IMR-90 (cell line): ENCODE measurements at regions not wholly inside any gene's neighbourhood (a gene's known extent, or its start where the extent isn't known, plus 50 kb on each side); places are given as distances from the start of the nearest gene placed in this dataset.

ENCODE experiments used
- ATAC-seq: fragments of 200-7000 bp; cut with Tn5 transposase; 2 replicates; pipeline ENCODE4 v1.9.1; 2020; ENCODE audit warnings: low read depth, mild to moderate bottlenecking, moderate library complexity
- BruUV-seq: library from RNA; stranded (reverse); fragments of 400-500 nt; replicated peaks from 2 replicates; lab custom pipeline; 2021; lab: Mats Ljungman, UMichigan
- CTCF ChIA-PET: fragments of 300-600 bp; formaldehyde crosslinking; extraction: SDS; loops from one replicate; lab custom pipeline; 2021; ENCODE audit warnings: antibody characterized with exemption; lab: Yijun Ruan, JAX
- POLR2A ChIA-PET: fragments of 300-600 bp; sonication (Branson Sonifier 250); formaldehyde crosslinking; loops from one replicate; lab custom pipeline; 2022; ENCODE audit warnings: antibody characterized with exemption; ENCODE audit not compliant: unreplicated experiment; lab: Charles Lee
- DNase-seq: peaks from one replicate; pipeline ENCODE4 v3.0.0; 2013
- H2AFZ ChIP-seq: replicated peaks from 2 replicates; pipeline ENCODE3; 2013; ENCODE audit warnings: low read length, mild to moderate bottlenecking; ENCODE audit not compliant: poor library complexity
- H2AK5ac ChIP-seq: 2 replicates; pipeline ENCODE4 v1.6.1; 2013; ENCODE audit warnings: low read depth, low read length, inconsistent platforms
- H2AK9ac ChIP-seq: replicated peaks from 2 replicates; pipeline ENCODE3; 2013; ENCODE audit warnings: mild to moderate bottlenecking, low read depth, low read length, moderate library complexity; ENCODE audit not compliant: poor library complexity
- H2BK120ac ChIP-seq: 2 replicates; pipeline ENCODE4 v1.6.1; 2013; ENCODE audit warnings: low read depth, low read length, inconsistent platforms
- H2BK15ac ChIP-seq: 3 replicates; pipeline ENCODE4 v1.6.1; 2013; ENCODE audit warnings: low read depth, low read length, inconsistent platforms
- H2BK20ac ChIP-seq: 2 replicates; pipeline ENCODE4 v1.6.1; 2013; ENCODE audit warnings: low read depth, mild to moderate bottlenecking, inconsistent platforms, low read length, moderate library complexity
- H2BK5ac ChIP-seq: 2 replicates; pipeline ENCODE4 v1.6.1; 2013; ENCODE audit warnings: mild to moderate bottlenecking, low read depth, low read length, inconsistent platforms; ENCODE audit not compliant: poor library complexity, severe bottlenecking
- H3K14ac ChIP-seq: replicated peaks from 2 replicates; pipeline ENCODE4 v1.6.1; 2013; ENCODE audit warnings: low read depth, low read length, inconsistent platforms
- H3K18ac ChIP-seq: 2 replicates; pipeline ENCODE4 v1.6.1; 2013; ENCODE audit warnings: low read depth, low read length, control low read depth
- H3K23ac ChIP-seq: 2 replicates; pipeline ENCODE4 v1.6.1; 2013; ENCODE audit warnings: low read depth, low read length, inconsistent platforms
- H3K27ac ChIP-seq: 2 replicates; pipeline ENCODE4 v1.5.1; 2013; ENCODE audit warnings: mild to moderate bottlenecking, control low read depth, low read length; ENCODE audit not compliant: insufficient read depth
- H3K27me3 ChIP-seq: 2 replicates; pipeline ENCODE4 v1.6.1; 2013; ENCODE audit warnings: low read length; ENCODE audit not compliant: control insufficient read depth, insufficient read depth
- H3K36me3 ChIP-seq: 2 replicates; pipeline ENCODE4 v1.6.1; 2013; ENCODE audit warnings: low read length, mixed read lengths; ENCODE audit not compliant: control insufficient read depth, insufficient read depth
- H3K4ac ChIP-seq: 2 replicates; pipeline ENCODE4 v1.6.1; 2013; ENCODE audit warnings: low read depth, low read length, inconsistent platforms
- H3K4me1 ChIP-seq: 2 replicates; pipeline ENCODE4 v1.6.1; 2013; ENCODE audit warnings: low read length, mixed read lengths; ENCODE audit not compliant: control insufficient read depth, insufficient read depth
- H3K4me2 ChIP-seq: 2 replicates; pipeline ENCODE4 v1.6.1; 2013; ENCODE audit warnings: low read depth, mild to moderate bottlenecking, control low read depth, low read length, moderate library complexity
- H3K4me3 ChIP-seq: 2 replicates; pipeline ENCODE4 v1.5.1; 2013; ENCODE audit warnings: low read depth, mild to moderate bottlenecking, control low read depth, low read length, moderate library complexity; ENCODE audit not compliant: insufficient read depth
- H3K56ac ChIP-seq: 2 replicates; pipeline ENCODE4 v1.6.1; 2013; ENCODE audit warnings: low read length, inconsistent platforms; ENCODE audit not compliant: insufficient read depth; ENCODE audit errors: extremely low read depth
- H3K79me1 ChIP-seq, 2 experiments: 2 replicates each; pipeline ENCODE4 v1.6.1; 2013; ENCODE audit warnings: low read length in 2 of 2, inconsistent platforms in 1 of 2, low read depth in 1 of 2
- H3K9ac ChIP-seq: 2 replicates; pipeline ENCODE4 v1.6.1; 2013; ENCODE audit warnings: low read depth, low read length, control low read depth
- H3K9me1 ChIP-seq: 2 replicates; pipeline ENCODE4 v1.6.1; 2013; ENCODE audit warnings: low read length, inconsistent platforms; ENCODE audit not compliant: insufficient read depth
- H3K9me3 ChIP-seq: 2 replicates; pipeline ENCODE4 v1.6.1; 2013; ENCODE audit warnings: low read length; ENCODE audit not compliant: control insufficient read depth, insufficient read depth
- H4K20me1 ChIP-seq: 2 replicates; pipeline ENCODE4 v1.6.1; 2013; ENCODE audit warnings: low read length, inconsistent platforms; ENCODE audit not compliant: insufficient read depth
- H4K5ac ChIP-seq: 2 replicates; pipeline ENCODE4 v1.6.1; 2013; ENCODE audit warnings: mild to moderate bottlenecking, low read depth, low read length, control low read depth
- H4K8ac ChIP-seq, 2 experiments: 2 replicates each; pipeline ENCODE4 v1.6.1; 2013; ENCODE audit warnings: low read depth in 2 of 2, low read length in 2 of 2, control low read depth in 1 of 2, inconsistent platforms in 1 of 2
- H4K91ac ChIP-seq: 2 replicates; pipeline ENCODE4 v1.6.1; 2013; ENCODE audit warnings: low read depth, low read length, inconsistent platforms; ENCODE audit not compliant: insufficient read depth
- CHD1 ChIP-seq: IDR thresholded peaks from 2 replicates; pipeline ENCODE4 v1.6.1; 2012; ENCODE audit warnings: low read depth, low read length, improper control_type of control experiment
- CTCF ChIP-seq: conservative IDR thresholded peaks from 2 replicates; pipeline ENCODE4 v1.5.1; 2012; ENCODE audit warnings: mild to moderate bottlenecking, low read depth, low read length, improper control_type of control experiment
- MAFK ChIP-seq: IDR thresholded peaks from 2 replicates; pipeline ENCODE4 v1.6.1; 2012; ENCODE audit warnings: low read depth, low read length, improper control_type of control experiment
- NFE2L2 ChIP-seq: fragments of 150-350 bp; IDR thresholded peaks from 2 replicates; pipeline ENCODE4 v1.6.1; 2016; ENCODE audit warnings: low read depth, mild to moderate bottlenecking, low read length
- RAD21 ChIP-seq: IDR thresholded peaks from 2 replicates; pipeline ENCODE4 v1.6.1; 2012; ENCODE audit warnings: low read length, improper control_type of control experiment
- RCOR1 ChIP-seq: IDR thresholded peaks from 2 replicates; pipeline ENCODE4 v1.6.1; 2012; ENCODE audit warnings: mild to moderate bottlenecking, low read length, improper control_type of control experiment; ENCODE audit not compliant: insufficient replicate concordance
- RFX5 ChIP-seq: IDR thresholded peaks from 2 replicates; pipeline ENCODE4 v1.8.0; 2012; ENCODE audit warnings: low read depth, mild to moderate bottlenecking, low read length, moderate library complexity
- USF2 ChIP-seq: fragments of 150-350 bp; IDR thresholded peaks from 2 replicates; pipeline ENCODE4 v1.6.1; 2017; ENCODE audit warnings: mild to moderate bottlenecking, antibody characterized with exemption, low read length, low read depth
- dilution Hi-C: fragments of 300-500 bp; cut with HindIII; formaldehyde crosslinking; loops from one replicate; pipeline ENCODE4 v1.14.3; 2018; ENCODE audit warnings: low sequenced_read_pairs; ENCODE audit not compliant: unreplicated experiment
- in situ Hi-C: fragments of 300-500 bp; cut with MboI; formaldehyde crosslinking; loops from 3 replicates; pipeline ENCODE4 v1.14.3; 2019; ENCODE audit warnings: low sequenced_read_pairs, inconsistent platforms, mixed read lengths
- intact Hi-C: fragments of 100-400 bp; cut with micrococcal nuclease; formaldehyde crosslinking; loops from 2 replicates; pipeline ENCODE4 v1.10.0; 2022

- ATAC-seq (no peak), DNase-seq (no peak)
- POLR2A ChIA-PET = no interaction called here
- no peaks in the 10 kb centered on the region for H3K9me3 ChIP-seq
- no peak overlapping the region for H3K4me2 ChIP-seq
- H2BK15ac ChIP-seq = no peak overlapping the region
- no peak for TF ChIP-seq USF2
- no peak for TF ChIP-seq CHD1
- TF ChIP-seq MAFK = no peak
- TF ChIP-seq NFE2L2 = no peak
- no peak for TF ChIP-seq RFX5
- no peak for TF ChIP-seq CTCF
- no peak for TF ChIP-seq RCOR1
- TF ChIP-seq RAD21 = no peak
- no peaks in the 10 kb centered on the region for H3K79me1 ChIP-seq
- dilution Hi-C loops (no loop called here), intact Hi-C loops (no loop called here), in situ Hi-C loops (no loop called here)
- no peak overlapping the region for H2BK120ac ChIP-seq
- H3K14ac ChIP-seq = no peak overlapping the region
- BruUV-seq = no TSS peak
- H3K56ac ChIP-seq = no peak overlapping the region
- H2AFZ ChIP-seq = no peak overlapping the region
- H2AK9ac ChIP-seq = no peak overlapping the region
- no peak overlapping the region for H4K8ac ChIP-seq
- CTCF ChIA-PET = no interaction called here
- no peak overlapping the region for H2BK5ac ChIP-seq
- no peak overlapping the region for H3K27ac ChIP-seq
- no peaks in the 10 kb centered on the region for H3K4me1 ChIP-seq
- no peaks in the 10 kb centered on the region for H3K9me1 ChIP-seq
- no peak overlapping the region for H2AK5ac ChIP-seq
- H3K9ac ChIP-seq = no peak overlapping the region
- no peak overlapping the region for H3K18ac ChIP-seq
- no peak overlapping the region for H2BK20ac ChIP-seq
- no peaks in the 10 kb centered on the region for H3K36me3 ChIP-seq
- H3K27me3 ChIP-seq = no peaks in the 10 kb centered on the region
- H3K23ac ChIP-seq = no peak overlapping the region
- no peak overlapping the region for H4K5ac ChIP-seq
- no peak overlapping the region for H4K91ac ChIP-seq
- no peak overlapping the region for H3K4ac ChIP-seq
- H3K4me3 ChIP-seq = no peak overlapping the region
- H4K20me1 ChIP-seq = no peaks in the 10 kb centered on the region
These were observed 1326.0 kb upstream of the FLRT2 start for GRCh38 chr14:84203896-84204295.
